LoVo (cell line): ENCODE measurements at regions not wholly inside any gene's neighbourhood (a gene's known extent, or its start where the extent isn't known, plus 50 kb on each side); places are given as distances from the start of the nearest gene placed in this dataset.

Source experiments
- DNase-seq: peaks from one replicate; pipeline ENCODE4 v3.0.0-alpha.2; 2016; ENCODE audit warnings: low spot score

DNA sequence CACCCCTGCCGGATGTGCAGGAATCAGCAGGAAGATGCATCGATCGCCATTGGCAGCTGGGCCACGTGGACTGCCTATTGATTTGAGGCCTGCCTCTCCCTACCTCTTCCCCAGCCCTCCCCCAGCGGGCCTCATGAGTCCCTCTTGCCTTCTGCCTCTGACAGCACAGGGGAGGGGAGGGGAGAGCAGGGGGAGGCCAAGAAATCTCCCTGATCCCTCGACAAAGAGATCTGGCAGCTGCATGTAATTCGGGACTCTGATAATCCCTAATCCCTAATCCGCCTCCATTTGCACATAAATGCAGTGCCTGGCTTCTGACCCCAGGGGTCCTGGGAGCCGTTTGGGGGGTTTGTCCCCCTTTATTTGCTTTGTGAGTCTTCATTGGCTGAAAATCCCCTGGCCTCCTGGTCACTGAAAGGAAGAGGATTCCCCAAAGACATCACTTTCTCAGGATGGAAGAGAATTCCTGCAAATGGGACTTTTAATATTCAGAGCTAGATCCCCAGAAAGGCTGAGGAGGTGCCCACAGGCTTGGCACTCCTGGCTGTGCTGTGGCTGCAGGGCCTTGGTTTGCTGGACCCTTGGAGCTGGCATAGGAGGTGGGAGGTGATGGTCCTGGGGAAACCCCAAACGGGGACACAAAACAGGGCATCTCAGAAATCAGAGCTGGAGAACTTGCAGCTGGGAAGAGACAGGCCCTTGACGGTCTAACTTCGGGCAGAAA, 239.4 kb upstream of the POU3F1 start:
- DNase-seq = no peak

GRCh38 chr1:38284953-38285352, 238.4 kb upstream of the POU3F1 start:
- no peak for DNase-seq

- DNase-seq = no peak
These were observed 237.3 kb upstream of the POU3F1 start for GRCh38 chr1:38283696-38284470.

GRCh38 chr1:38279148-38279547, 232.6 kb upstream of the POU3F1 start:
- DNase-seq = no peak

GRCh38 chr1:38277646-38278045, 231.1 kb upstream of the POU3F1 start:
- DNase-seq = no peak

- no peak for DNase-seq
These were observed 229.4 kb upstream of the POU3F1 start for GRCh38 chr1:38275960-38276359.

DNA sequence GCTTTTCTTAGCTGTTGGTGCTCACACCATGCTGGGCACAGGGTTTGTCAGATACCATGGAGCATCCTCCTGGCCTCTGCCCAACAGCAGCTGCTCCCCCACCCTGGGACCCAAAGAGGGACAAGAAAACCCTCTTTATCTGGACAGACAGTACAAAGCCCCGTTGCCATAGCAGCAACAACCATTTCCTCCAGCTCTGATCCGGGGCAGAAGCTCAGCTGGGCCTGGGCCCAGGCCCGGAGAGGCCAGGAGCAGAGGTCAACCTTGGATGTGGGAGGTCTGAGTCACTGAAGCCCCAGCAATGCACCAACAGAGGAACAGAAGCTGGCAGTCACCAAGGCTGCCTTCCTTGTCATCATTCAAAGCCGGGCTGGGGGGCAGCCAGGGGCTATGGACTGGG, 228.4 kb upstream of the POU3F1 start:
- no peak for DNase-seq

DNA sequence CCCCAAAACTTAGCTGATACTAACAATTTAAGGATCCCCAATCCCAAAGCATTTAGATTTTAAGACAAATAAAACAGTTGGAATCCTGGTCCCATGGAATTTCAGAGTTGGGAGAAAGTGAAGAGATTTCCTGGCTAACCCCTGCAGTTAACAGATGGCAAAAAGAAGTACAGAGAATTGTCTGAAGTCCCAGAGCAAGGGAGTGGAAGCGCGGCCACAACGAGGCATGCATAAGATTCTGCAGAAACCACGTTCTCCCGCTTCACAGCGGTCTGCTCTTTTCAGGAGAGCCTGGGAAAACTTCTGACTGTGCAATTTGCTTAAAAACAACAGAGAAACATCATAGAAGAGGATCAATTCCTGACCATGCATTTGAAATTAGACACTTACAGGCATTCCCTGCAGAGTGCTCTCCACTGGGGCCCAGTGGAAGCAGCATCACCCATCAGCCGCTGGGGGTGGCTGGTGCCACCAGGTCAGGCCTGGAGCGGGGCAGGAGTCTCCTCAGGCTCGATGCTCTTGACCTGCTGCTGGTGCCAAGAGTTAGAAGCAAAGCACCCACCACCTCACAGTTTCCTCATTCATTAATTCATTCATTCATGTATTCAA, 226.7 kb upstream of the POU3F1 start:
- no peak for DNase-seq

DNA sequence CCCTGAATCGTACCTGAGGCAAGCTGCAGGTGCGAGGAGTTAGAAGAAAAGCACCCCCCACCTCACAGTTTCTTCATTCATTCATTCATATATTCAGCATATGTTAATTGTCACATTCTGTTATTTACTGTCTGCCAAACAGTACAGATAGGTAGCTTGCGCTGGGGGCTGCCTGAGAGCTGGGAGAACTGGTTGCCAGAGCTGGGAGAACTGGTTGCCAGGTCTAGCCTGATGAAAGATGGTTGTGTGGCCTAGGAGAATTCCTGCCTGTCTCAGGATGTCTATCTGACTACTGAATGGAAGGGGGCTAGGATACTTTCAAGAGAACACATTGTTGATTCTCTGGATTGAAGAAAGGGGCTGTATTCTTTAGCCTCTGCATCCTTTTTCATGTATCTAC, 225.9 kb upstream of the POU3F1 start:
- no peak for DNase-seq

DNA sequence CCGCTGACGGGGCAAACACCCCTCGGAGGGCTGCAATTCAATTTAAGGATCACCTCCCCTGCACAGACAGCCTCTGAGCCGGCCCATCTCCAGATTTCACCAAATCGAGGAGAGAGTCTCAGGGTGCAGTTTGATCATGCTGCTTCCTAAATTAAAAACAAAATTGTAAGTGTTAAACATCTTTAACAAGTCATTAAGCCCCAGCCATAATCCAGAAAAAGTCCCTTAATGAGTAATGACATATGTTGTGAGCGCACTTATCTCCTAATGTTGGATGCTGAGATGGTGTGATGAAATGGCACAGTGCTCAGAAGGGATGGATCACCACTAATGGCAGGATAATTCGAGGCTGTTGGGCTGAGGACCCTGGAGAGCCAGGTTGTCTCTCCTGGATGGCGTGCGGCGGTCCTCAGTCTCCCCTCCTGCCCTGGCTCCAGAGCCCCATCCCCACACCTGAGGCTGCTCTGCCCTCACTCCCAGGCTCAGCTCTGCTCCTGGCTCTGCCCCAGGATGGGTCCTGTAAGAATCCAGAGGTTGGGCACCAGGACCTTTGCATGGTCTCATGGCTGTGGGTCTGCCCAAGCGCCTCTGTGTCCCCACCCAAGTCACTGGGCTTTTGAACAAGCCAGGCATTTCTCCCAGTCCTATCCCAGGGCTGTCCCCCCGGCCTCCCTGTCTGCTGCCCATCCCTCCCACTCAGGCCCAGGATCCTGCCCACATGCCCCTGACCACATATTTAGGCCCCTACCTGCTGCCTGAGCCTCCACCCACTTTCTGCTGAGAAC, 224.4 kb upstream of the POU3F1 start:
- no peak for DNase-seq

GRCh38 chr1:38269923-38270848, 223.6 kb upstream of the POU3F1 start:
- no peak for DNase-seq

DNA sequence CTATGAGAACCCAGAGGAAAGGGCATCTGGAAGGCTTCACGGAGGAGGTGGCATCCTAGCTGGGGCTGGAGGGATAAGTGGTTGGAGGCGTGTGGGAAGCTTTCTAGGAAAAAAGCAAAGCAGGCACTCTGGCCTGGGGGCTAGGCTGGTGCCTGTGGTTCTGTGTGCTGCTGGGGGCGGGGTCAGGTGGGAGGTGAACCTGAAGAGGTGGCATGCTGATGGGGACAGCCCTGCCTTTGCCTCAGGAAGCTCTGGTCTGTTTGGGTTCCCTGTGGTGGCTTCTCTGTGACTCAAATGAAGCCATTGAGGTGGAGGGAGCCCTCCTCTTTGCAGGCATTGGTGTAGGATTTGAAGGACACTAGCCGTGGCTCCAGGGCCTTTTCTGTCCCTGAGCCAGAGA, 221.6 kb upstream of the POU3F1 start:
- DNase-seq = no peak

- no peak for DNase-seq
These were observed 220.7 kb upstream of the POU3F1 start for GRCh38 chr1:38267037-38268036.

DNA sequence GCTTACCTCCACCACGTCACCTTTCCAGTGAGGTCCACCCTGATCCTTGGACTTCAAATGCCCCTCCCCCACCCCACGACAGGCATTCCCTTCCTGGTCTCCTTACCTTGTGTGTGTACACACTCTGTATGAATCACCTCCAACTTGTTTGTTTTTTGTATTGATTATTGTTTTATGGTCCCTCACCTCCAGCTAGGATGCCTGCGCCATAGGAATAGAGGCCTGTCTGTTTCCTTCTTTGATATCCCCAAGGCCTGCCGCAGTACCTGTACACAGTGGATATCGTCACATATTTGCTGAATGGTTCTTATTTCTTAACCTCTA, 219.6 kb upstream of the POU3F1 start:
- peak; percentile 46 for DNase-seq

DNA sequence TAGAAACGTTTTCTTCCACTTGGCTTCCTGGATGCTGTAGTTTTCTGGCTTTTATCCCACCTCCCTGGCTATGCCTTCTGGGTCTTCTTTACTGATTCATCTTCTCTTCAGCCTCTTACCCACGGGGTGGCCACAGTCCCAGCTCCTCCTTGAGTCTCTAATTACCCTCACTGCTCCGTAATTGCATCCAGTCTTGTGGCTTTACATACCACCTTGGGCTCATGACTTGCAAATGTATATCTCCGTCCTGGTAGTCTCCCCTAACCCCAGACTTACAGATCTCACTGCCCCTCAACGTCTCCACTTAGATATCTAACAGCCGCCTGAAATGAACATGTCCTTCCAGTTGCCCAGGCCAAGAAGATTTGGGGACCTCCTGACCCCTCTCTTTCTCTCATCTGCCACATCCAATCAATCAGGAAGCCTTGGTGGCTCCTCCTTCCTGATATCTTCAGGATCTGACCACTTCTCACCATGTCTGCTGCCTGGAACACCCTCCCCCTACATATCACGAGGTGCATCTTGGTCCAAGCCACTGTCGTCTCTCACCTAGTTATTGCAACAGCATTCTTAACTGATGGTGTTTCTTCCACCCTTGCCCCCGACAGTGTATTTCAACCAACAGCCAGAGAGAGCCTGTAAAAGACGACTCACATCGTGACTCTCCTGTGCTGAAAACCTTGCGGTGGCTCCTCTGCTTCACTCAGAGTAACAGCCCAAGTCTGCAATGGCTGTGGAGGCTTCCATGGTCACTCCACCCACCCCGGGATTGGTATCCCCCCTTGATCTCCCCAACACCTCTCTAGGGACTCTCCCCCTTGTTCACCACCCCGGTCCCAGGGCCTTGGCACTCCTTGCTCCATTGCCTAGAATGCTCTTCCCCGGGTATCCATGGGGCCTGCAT, 219.0 kb upstream of the POU3F1 start:
- no peak for DNase-seq

GRCh38 chr1:38263438-38263837, 216.8 kb upstream of the POU3F1 start:
- no peak for DNase-seq

DNA sequence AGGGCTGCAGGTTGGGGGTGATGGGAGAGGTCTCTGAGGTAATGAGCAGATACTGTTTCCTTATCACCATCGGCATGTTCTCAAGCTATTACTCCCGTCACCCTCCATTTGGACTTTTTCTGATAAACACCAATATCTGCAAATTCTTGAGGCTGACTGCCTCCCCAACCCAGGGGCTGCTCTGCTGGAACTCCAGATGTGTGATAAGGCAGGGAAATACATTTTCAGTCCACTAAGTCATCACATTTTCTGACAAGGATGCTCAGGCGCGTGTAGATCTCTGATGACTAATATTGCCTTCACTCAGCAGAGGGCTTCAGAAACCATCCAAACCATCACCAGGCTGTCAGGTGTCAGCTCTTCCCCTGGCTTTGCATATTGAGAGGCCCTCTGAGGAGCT, 215.0 kb upstream of the POU3F1 start:
- no peak for DNase-seq

DNA sequence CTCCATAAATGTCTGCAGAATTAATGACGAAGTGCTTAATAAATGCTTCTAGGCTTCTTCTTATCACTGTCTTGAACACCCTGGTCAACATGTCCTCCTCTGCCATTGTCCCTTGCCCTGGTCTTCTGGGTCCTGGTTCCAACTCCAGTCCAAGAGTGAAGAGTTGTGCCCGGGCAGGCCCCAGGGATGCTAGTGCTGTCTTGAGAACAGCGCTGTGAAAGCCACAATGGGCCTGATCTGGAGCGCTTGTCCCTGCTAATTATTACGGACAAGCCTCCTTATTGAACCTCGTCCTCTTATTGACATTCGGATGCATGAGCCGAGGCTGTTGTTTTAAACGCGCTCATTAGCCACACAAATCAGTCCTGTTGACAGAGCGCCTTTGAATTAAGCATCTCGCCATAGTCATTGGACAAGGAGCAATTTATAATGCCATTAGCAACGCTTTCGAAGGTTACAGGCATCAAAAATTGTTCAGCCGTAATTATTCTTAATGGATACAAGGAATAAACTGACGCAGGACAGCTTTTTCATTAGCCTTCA, 211.6 kb upstream of the POU3F1 start:
- no peak for DNase-seq

- DNase-seq = no peak
These were observed 210.8 kb upstream of the POU3F1 start for GRCh38 chr1:38257374-38257773.
